ENCODE measurements at regions not wholly inside any gene's neighbourhood (a gene's known extent, or its start where the extent isn't known, plus 50 kb on each side); places are given as distances from the start of the nearest gene placed in this dataset.

- TF ChIP-seq EP300 (IDR thresholded peaks at IDR 0.05) (no peak), CTCF (IDR thresholded peaks at IDR 0.05) (no peak), POLR2A (IDR thresholded peaks at IDR 0.05) (no peak)
These were observed 92.9 kb upstream of the CLINT1 start for GRCh38 chr5:157951673-157952373.
